Neutrophil (primary cell): ENCODE measurements at regions not wholly inside any gene's neighbourhood (a gene's known extent, or its start where the extent isn't known, plus 50 kb on each side); places are given as distances from the start of the nearest gene placed in this dataset.

Experiments used
- H3K27ac ChIP-seq: fragments of 200-600 bp; sonication (generic); 2 replicates; pipeline ENCODE4 v1.5.1; 2016; ENCODE audit warnings: mild to moderate bottlenecking, moderate library complexity
- H3K27me3 ChIP-seq: fragments of 200-600 bp; sonication (generic); 2 replicates; pipeline ENCODE4 v1.6.0; 2016; ENCODE audit warnings: mild to moderate bottlenecking
- H3K36me3 ChIP-seq: fragments of 200-600 bp; sonication (generic); 2 replicates; pipeline ENCODE4 v1.5.1; 2017
- H3K4me1 ChIP-seq, 2 experiments: fragments of 200-600 bp in 1 of 2; sonication (generic) in 1 of 2; 1 replicate in 1 of 2; 2 replicates in 1 of 2; pipeline versions ENCODE4 v1.5.1 to v1.6.1; 2013 to 2016; ENCODE audit warnings: low read depth in 1 of 2, low read length in 1 of 2, mild to moderate bottlenecking in 1 of 2, moderate library complexity in 1 of 2; ENCODE audit not compliant: control insufficient read depth in 1 of 2, insufficient read depth in 1 of 2
- H3K4me3 ChIP-seq, 2 experiments: fragments of 200-600 bp in 1 of 2; sonication (generic) in 1 of 2; 1 replicate in 1 of 2; 2 replicates in 1 of 2; pipeline ENCODE4 v1.5.1; 2013 to 2016; ENCODE audit warnings: low read depth in 1 of 2, low read length in 1 of 2, mild to moderate bottlenecking in 1 of 2, moderate library complexity in 1 of 2
- H3K9me3 ChIP-seq: fragments of 200-600 bp; sonication (generic); 2 replicates; pipeline ENCODE4 v1.5.1; 2016
- TF ChIP-seq, protein P1 (sequence below): fragments of 200-600 bp; sonication (generic); IDR thresholded peaks from 2 replicates; pipeline ENCODE4 v1.5.1; 2016; ENCODE audit warnings: antibody characterized with exemption

DNA sequence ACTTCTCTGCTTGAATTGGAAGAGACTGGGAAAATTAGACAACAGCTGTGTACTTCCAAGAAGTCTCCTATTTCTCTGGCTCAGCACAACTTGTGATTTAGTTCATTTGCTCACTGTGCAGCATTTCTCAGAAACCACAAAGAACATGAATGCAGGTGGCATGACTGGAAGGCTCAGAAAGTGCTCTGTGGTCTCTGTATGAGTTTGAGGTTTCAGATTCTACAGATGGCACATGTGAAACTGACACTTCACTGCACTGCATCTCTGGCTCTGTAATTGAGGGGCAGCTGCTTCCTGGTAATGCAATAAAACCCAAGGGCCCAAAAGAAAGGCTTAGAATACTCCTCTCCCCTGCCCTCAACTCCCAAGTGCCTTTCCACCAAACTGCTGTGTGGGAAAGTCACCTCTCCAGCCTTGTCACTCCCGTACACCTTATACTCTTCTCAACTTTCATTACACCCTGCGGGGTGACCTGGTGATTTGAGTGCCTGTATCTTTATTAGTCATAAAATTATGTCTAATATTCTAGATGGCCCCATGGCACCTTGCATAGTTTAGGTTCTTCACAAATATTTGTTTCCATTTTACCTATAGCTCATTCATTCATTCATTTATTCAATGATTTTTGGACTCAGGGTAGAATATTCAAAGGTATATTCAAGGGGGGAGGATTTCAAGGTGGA, 82.5 kb downstream of the ESM1 start:
- TF ChIP-seq, protein P1, sequence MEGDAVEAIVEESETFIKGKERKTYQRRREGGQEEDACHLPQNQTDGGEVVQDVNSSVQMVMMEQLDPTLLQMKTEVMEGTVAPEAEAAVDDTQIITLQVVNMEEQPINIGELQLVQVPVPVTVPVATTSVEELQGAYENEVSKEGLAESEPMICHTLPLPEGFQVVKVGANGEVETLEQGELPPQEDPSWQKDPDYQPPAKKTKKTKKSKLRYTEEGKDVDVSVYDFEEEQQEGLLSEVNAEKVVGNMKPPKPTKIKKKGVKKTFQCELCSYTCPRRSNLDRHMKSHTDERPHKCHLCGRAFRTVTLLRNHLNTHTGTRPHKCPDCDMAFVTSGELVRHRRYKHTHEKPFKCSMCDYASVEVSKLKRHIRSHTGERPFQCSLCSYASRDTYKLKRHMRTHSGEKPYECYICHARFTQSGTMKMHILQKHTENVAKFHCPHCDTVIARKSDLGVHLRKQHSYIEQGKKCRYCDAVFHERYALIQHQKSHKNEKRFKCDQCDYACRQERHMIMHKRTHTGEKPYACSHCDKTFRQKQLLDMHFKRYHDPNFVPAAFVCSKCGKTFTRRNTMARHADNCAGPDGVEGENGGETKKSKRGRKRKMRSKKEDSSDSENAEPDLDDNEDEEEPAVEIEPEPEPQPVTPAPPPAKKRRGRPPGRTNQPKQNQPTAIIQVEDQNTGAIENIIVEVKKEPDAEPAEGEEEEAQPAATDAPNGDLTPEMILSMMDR = no peak
- H3K4me3 ChIP-seq = no peak overlapping the region

DNA sequence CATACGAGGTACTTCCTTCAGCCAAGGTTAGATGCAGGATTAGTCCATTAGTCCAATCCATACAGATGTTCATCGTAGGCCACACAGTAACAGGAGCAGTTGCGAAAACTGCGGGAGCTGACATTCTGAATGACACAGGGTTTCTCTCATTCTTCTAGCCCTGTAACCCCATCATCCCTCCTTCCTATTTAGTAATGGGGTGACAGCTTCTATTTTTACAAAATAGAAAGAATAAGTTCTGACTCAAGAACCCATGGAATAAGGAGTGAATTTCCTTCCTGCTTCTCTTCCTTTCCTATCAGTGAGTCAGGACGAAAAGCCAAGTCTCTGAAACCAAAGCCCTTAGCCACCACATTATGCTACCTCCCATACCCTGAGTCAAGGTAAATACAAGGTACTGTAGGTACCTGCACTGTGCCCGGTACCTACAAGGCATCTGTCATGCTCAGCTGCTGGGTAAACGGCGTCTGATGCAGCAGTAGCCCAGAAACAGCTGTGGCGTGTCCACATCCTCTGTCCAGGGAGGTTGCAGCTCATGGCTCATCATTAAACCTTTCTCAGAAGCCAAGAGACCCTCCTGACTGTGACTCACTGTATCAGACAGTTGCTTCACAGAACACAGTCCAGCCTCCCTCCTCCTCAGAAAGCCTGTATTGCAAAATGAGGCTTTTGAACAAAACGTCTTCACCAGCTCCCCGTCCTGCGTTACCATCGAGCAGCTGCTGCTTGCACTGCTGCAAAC, 84.2 kb downstream of the ESM1 start:
- Histone ChIP-seq H3K27me3 (peaks cover 71% of the 10 kb centered on the region), H3K4me3 (no peak overlapping the region), H3K9me3 (no peaks in the 10 kb centered on the region), H3K4me1 (no peaks in the 10 kb centered on the region), H3K36me3 (no peaks in the 10 kb centered on the region), H3K27ac (no peak overlapping the region)
- TF ChIP-seq, protein P1 = no peak

More for the DNA sequence above, 82.5 kb downstream of the ESM1 start:
- H3K27ac ChIP-seq = no peak overlapping the region
- no peaks in the 10 kb centered on the region for H3K4me1 ChIP-seq
- peaks cover 68% of the 10 kb centered on the region for H3K27me3 ChIP-seq
- no peaks in the 10 kb centered on the region for H3K36me3 ChIP-seq
- no peaks in the 10 kb centered on the region for H3K9me3 ChIP-seq

DNA sequence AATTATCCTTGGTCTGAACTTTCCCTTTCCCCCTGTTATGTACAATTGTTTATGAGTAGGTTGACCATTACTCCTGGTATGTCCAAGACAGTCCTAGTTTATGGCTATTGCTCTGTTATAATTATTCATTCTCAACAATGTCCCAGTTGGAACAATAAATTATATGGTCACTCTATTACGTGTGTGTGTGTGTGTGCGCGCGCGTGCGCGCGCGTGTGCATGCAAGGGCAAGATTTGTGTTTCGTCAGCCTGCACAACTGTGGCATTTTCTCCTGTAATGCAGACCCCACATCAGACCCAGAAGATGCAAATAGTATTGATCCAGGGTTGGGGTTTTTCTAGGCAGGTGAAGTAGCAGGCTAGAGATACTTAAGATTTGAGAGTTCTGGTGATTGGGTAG, 88.4 kb downstream of the ESM1 start:
- TF ChIP-seq, protein P1 = no peak
- H3K36me3 ChIP-seq = no peaks in the 10 kb centered on the region
- H3K4me3 ChIP-seq = no peak overlapping the region
- peaks cover 55% of the 10 kb centered on the region for H3K27me3 ChIP-seq
- no peaks in the 10 kb centered on the region for H3K9me3 ChIP-seq
- no peak overlapping the region for H3K27ac ChIP-seq
- H3K4me1 ChIP-seq = no peaks in the 10 kb centered on the region

DNA sequence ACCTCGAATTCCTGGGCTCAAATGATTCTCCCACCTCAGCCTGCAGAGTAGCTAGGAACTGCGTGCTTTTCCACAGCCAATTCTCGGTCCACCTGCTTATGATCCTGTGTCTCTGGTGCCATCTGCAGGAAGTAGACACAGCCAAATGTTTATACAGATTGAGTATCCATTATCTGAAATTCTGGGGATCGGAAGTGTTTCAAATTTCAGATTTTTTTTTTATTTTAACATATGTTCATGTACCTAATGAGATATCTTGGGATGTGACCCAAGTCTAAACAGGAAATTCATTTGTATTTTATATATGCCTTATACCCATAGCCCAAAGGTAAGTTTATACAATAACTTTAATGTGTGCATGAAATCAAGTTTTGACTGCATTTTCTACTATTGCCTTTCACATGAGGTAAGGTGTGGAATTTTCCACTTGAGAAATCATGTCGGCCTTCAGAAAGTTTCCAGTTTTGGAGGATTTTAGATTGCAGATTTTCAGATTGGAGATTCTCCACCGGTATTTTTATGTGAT, 89.5 kb downstream of the ESM1 start:
- Histone ChIP-seq H3K27me3 (peaks cover 50% of the 10 kb centered on the region), H3K4me3 (no peak overlapping the region), H3K36me3 (no peaks in the 10 kb centered on the region), H3K27ac (no peak overlapping the region), H3K9me3 (no peaks in the 10 kb centered on the region), H3K4me1 (no peaks in the 10 kb centered on the region)
- TF ChIP-seq, protein P1 = no peak

DNA sequence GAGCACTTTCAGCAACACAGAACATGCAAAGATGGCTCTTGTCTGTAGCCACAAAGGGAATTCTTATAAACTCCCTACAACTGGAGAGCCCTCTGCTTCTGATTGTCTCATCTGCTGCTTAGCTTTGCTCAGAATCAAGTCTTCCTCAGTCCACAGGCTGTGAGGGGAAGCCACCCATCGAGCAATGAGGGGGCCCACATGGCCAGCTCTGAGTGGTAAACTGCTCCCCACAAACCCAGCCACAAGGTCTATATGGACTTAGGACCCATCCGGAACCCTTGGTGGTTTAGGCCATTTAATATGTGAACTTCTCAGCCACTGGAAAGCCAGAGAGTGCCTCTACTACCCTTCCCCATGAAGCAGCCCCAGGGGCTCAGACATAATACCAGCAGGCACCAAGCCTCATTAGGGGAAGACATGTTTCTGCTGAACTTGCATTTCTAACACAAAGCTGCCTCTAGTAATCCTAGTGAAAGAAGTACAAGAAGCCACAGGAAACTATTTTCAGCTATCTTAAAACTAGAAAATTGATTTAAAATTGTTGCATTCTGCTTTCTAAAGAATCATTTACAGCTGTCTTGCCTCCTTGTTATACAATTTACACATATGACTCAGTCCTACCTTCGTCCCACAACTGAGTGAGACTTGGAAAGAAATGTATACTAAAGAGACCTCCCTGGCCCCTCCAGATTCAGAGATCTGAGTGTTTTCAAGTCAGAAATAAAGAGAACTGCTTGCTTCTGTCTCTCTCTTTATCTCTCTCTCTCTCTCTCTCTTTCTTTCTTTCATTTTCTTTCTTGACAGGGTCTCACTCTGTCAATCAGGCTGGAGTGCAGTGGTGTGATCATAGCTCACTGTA, 90.2 kb downstream of the ESM1 start:
- no peak overlapping the region for H3K4me3 ChIP-seq
- no peak overlapping the region for H3K27ac ChIP-seq
- TF ChIP-seq, protein P1 = no peak
- no peaks in the 10 kb centered on the region for H3K4me1 ChIP-seq
- no peaks in the 10 kb centered on the region for H3K9me3 ChIP-seq
- peaks cover 44% of the 10 kb centered on the region for H3K27me3 ChIP-seq
- H3K36me3 ChIP-seq = no peaks in the 10 kb centered on the region
